Panc1 (cell line): ENCODE measurements at regions not wholly inside any gene's neighbourhood (a gene's known extent, or its start where the extent isn't known, plus 50 kb on each side); places are given as distances from the start of the nearest gene placed in this dataset.

ENCODE experiments used
- POLR2AphosphoS5 ChIP-seq: IDR thresholded peaks from 2 replicates; pipeline ENCODE4 v1.6.1; 2012; ENCODE audit warnings: mild to moderate bottlenecking, low read depth, low read length, moderate library complexity
- SIN3A ChIP-seq: IDR thresholded peaks from 2 replicates; pipeline ENCODE4 v1.6.1; 2012; ENCODE audit warnings: low read depth, mild to moderate bottlenecking, low read length, moderate library complexity, borderline replicate concordance; ENCODE audit not compliant: insufficient read depth
- TCF7L2 ChIP-seq: IDR thresholded peaks from 2 replicates; pipeline ENCODE4 v1.6.1; 2011; ENCODE audit warnings: mild to moderate bottlenecking, low read depth, low read length, inconsistent platforms
- TF ChIP-seq, protein P1 (sequence below), 2 experiments: IDR thresholded peaks; 2 replicates each; pipeline ENCODE4 v1.6.1; 2011 to 2012; ENCODE audit warnings: low read depth in 2 of 2, control low read depth in 1 of 2, low read length in 1 of 2, mild to moderate bottlenecking in 1 of 2, moderate library complexity in 1 of 2; ENCODE audit not compliant: insufficient read depth in 1 of 2
- TF ChIP-seq, protein P2 (sequence below): fragments of 450-650 bp; IDR thresholded peaks from 2 replicates; pipeline ENCODE4 v1.5.1; 2017; ENCODE audit warnings: mild to moderate bottlenecking

DNA sequence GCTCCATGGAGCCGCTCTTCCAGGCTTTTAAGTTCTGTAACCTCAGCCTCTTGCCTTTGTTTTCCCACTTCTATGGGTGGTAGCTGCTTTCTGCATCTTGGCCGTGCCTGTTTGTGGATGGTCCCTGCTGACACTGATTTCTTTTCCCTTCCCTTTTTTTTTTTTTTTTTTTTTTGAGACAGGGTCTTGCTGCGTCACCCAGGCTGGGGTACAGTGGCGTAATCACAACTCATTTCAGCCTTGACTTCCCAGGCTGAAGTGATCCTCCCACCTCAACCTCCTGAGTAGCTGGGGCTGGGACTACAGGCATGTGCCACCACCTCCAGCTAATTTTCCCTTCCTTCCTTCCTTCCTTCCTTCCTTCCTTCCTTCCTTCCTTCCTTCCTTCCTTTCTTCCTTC is 57.7 kb upstream of the EP300 start:
- TF ChIP-seq, protein P1, sequence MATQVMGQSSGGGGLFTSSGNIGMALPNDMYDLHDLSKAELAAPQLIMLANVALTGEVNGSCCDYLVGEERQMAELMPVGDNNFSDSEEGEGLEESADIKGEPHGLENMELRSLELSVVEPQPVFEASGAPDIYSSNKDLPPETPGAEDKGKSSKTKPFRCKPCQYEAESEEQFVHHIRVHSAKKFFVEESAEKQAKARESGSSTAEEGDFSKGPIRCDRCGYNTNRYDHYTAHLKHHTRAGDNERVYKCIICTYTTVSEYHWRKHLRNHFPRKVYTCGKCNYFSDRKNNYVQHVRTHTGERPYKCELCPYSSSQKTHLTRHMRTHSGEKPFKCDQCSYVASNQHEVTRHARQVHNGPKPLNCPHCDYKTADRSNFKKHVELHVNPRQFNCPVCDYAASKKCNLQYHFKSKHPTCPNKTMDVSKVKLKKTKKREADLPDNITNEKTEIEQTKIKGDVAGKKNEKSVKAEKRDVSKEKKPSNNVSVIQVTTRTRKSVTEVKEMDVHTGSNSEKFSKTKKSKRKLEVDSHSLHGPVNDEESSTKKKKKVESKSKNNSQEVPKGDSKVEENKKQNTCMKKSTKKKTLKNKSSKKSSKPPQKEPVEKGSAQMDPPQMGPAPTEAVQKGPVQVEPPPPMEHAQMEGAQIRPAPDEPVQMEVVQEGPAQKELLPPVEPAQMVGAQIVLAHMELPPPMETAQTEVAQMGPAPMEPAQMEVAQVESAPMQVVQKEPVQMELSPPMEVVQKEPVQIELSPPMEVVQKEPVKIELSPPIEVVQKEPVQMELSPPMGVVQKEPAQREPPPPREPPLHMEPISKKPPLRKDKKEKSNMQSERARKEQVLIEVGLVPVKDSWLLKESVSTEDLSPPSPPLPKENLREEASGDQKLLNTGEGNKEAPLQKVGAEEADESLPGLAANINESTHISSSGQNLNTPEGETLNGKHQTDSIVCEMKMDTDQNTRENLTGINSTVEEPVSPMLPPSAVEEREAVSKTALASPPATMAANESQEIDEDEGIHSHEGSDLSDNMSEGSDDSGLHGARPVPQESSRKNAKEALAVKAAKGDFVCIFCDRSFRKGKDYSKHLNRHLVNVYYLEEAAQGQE (IDR thresholded peaks at IDR 0.05; ENCODE audit: insufficient read depth in 1 of 2, low read depth in 2 of 2, low read length in 1 of 2) = no peak
- TF ChIP-seq, protein P2, sequence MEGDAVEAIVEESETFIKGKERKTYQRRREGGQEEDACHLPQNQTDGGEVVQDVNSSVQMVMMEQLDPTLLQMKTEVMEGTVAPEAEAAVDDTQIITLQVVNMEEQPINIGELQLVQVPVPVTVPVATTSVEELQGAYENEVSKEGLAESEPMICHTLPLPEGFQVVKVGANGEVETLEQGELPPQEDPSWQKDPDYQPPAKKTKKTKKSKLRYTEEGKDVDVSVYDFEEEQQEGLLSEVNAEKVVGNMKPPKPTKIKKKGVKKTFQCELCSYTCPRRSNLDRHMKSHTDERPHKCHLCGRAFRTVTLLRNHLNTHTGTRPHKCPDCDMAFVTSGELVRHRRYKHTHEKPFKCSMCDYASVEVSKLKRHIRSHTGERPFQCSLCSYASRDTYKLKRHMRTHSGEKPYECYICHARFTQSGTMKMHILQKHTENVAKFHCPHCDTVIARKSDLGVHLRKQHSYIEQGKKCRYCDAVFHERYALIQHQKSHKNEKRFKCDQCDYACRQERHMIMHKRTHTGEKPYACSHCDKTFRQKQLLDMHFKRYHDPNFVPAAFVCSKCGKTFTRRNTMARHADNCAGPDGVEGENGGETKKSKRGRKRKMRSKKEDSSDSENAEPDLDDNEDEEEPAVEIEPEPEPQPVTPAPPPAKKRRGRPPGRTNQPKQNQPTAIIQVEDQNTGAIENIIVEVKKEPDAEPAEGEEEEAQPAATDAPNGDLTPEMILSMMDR = no peak
- no peak for TF ChIP-seq TCF7L2
- TF ChIP-seq SIN3A = no peak
- TF ChIP-seq POLR2AphosphoS5 = no peak
